Vagina (tissue), 2 donors: ENCODE measurements at regions not wholly inside any gene's neighbourhood (a gene's known extent, or its start where the extent isn't known, plus 50 kb on each side); places are given as distances from the start of the nearest gene placed in this dataset.

Experiments used
- POLR2A ChIP-seq, 2 donors: fragments of 450-650 bp; IDR thresholded peaks; one replicate each; pipeline ENCODE4 v1.6.1; 2017; ENCODE audit warnings: antibody characterized with exemption in 2 of 2, mild to moderate bottlenecking in 2 of 2, moderate library complexity in 2 of 2
- POLR2AphosphoS5 ChIP-seq, 2 donors: sonication (generic); formaldehyde crosslinking; IDR thresholded peaks; one replicate each; pipeline ENCODE4 v1.9.0; 2017; ENCODE audit warnings: antibody characterized with exemption in 2 of 2, mild to moderate bottlenecking in 2 of 2, low read depth in 1 of 2; ENCODE audit not compliant: insufficient read depth in 1 of 2
- TF ChIP-seq, protein P1 (sequence below), 3 experiments: fragments of 450-650 bp in 2 of 3; fragments of 200-600 bp in 1 of 3; sonication (generic) in 1 of 3; IDR thresholded peaks; one replicate each; pipeline ENCODE4 v1.5.1; 2017 to 2019; ENCODE audit warnings: antibody characterized with exemption in 3 of 3, mild to moderate bottlenecking in 2 of 3, moderate library complexity in 2 of 3

DNA sequence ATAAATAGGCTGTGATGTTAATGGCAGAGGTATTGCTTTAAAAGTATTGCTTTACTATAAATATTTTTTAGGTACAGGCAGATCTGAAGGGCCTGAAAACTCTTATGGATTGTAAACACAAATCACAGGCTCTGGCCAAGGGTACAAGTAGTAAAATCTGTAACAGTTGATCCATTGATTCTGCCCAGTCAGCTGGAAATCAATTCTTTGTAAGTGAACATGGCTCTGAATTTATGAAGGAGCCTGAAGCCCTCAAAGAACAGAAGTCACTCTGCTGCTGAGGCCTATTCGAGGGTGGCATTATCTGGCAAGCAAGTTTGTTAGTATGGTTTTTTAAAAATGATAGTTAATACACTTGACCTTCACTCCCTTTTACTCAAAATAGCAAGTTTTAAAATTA is 834.0 kb upstream of the TMPRSS15 start:
- TF ChIP-seq, protein P1, sequence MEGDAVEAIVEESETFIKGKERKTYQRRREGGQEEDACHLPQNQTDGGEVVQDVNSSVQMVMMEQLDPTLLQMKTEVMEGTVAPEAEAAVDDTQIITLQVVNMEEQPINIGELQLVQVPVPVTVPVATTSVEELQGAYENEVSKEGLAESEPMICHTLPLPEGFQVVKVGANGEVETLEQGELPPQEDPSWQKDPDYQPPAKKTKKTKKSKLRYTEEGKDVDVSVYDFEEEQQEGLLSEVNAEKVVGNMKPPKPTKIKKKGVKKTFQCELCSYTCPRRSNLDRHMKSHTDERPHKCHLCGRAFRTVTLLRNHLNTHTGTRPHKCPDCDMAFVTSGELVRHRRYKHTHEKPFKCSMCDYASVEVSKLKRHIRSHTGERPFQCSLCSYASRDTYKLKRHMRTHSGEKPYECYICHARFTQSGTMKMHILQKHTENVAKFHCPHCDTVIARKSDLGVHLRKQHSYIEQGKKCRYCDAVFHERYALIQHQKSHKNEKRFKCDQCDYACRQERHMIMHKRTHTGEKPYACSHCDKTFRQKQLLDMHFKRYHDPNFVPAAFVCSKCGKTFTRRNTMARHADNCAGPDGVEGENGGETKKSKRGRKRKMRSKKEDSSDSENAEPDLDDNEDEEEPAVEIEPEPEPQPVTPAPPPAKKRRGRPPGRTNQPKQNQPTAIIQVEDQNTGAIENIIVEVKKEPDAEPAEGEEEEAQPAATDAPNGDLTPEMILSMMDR (IDR thresholded peaks at IDR 0.05) = no peak
- TF ChIP-seq POLR2AphosphoS5 (IDR thresholded peaks at IDR 0.05; ENCODE audit: insufficient read depth in 1 of 2, low read depth in 1 of 2) = no peak
- TF ChIP-seq POLR2A (IDR thresholded peaks at IDR 0.05) = no peak
